DMS79 (cell line): ENCODE measurements at regions not wholly inside any gene's neighbourhood (a gene's known extent, or its start where the extent isn't known, plus 50 kb on each side); places are given as distances from the start of the nearest gene placed in this dataset.
"Not testable (repeated sequence)": the region's sequence is repeated elsewhere in the genome, so short reads cannot be mapped to it uniquely, and the experiment has no call there.

Experiments
- DNase-seq: peaks from one replicate; lab custom pipeline; 2025; lab: John Stamatoyannopoulos, UW

DNA sequence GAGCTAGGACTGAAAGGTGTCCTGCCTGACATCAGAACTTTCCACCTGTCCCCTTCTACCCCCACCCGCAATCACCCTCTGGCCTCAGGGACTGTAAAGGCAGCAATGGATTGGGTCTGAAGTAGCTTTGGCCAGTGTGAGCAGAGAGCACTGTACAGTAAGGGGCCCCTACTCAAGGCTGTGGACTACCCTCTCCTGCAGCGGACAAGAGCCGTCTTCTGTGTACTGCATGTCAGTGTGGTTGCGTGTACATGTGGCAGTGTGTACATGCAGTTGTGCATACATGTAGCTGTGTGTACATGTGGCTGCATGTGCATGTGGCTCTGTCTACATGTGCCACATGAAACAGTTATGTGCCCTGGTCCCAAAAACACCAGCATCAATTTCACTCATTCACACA lies 205.9 kb upstream of the LINGO1 start:
- DNase-seq: no peak

DNA sequence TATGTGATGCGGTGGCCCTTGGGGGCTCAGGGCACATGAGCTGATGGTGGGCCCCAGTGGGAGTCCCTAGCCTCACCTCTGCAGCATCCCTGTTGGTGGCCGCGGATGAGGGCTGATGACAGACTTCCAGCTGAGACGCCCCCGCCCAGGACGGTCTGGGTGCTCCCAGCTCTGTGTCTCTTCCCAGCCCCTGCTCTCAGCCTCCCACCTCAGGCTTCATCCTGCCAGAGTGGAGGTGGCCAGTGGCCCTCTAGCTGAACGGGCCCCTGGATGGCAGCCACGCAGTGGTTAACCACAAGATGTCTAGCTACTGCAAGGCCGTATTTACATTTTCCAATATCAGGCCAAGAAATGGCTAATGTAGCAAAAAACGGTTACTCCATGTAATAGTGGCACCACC lies 205.3 kb upstream of the LINGO1 start:
- no peak for DNase-seq

DNA sequence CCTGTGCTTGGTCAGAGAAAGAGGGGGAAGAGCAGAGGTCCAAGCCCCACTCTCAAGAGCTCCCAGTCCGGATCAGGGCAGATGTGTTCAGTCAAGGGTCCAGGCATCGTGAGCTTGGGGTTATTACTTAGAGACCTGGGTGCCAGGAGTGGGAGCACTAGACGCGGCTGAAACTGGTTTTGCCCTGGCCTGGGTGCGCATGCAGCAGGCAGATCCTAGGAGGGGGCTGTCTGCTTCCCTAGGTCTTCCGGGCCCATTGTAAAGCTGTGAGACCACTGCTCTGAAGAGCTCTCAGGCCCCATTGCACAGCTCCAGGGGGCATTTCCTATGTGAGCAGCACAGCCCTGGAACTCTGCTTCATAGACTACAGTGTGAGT lies 204.9 kb upstream of the LINGO1 start:
- DNase-seq: no peak

DNA sequence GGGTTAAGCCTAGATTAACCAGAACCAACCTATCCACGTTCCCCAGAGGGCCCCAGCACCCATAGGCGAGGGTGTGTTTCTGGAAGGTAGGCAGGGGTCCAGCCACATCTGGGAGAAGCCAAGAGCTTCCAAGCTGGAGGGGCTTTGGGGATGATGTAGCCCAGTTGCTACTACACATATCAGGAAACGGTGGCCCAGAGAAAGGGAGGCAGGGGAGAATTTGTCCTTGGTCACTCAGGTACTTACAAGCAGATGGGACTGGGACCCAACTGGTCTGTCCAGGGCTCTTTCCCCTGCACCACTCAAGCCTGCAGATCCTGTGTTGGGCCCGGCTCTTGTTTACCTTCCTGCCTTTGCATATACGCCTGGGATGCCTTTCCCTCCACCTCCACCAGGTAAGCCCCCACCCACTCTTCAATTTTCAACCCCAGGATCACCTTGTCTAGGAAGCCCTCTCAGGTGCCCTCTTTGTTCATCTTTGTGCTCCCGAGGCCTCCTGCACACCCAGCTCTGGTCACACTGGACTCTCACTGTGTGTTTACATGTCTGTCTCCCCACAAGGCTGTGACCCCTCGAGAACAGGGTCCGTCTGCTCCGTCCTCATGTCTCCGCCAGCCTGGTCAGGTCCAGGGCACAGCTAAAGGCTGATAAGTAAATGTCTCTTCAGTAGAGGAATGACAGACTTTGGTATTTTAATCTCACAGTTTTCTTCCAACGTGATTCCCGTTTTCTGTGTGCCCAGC lies 204.4 kb upstream of the LINGO1 start:
- no peak for DNase-seq

DNA sequence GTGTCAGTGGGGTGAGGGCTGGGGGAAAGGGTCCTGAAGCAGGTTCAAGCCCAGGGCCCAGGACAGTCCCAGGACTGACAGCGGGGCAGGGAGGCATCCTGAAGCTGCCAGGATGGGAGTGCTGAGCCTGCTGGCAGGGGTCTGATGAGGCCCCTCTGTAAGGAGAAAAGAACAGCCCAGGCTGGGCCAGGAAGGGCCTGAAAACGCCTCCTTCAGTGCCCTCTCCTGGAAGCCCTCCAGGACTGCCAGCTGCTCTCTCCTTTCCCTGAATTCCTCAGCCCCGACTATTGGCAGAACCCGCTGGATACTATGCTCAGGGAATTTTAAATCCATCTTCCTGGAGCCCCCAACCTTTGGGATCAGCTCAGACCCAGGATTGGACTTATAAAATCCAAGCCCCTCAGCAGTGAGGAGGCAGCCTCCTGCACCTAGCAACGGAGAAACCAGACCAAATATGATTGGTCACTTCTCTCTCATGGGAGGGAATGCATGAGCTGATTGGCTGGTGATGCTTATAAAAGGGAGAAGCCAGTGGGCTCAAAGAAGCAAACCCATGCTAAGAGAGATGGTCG lies 203.5 kb upstream of the LINGO1 start:
- no peak for DNase-seq

DNA sequence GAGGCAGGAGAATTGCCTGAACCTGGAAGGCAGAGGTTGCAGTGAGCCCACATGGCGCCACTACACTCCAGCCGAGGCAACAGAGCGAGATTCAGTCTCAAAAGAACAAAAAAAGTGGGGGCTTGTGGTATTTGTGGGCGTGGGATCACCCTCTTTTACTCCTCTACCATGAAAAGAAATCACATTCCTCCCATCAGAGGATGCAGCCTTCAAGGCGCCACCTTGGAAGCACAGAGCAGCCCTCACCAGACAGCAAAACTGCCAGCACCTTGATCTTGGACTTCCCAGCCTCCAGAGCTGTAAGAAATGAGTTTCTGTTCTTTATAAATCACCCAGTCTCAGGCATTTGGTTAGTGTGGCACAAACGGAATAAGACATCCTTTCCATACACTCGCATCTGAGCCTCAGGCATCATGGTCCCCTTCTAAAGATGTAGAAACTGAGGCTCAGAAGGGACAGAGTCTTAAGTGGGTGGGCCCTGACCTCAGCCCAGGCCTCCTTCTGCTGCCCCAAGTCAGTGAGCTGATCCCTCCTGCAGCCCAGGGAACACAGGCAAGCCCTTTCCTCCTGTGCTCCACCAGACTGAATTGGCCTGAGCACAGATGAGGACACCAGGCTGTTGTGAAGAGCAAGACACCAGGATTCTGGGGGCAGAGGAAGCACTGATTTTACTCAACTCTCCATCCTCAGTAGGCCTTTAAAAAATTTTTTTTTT lies 201.7 kb upstream of the LINGO1 start:
- DNase-seq: no peak

DNA sequence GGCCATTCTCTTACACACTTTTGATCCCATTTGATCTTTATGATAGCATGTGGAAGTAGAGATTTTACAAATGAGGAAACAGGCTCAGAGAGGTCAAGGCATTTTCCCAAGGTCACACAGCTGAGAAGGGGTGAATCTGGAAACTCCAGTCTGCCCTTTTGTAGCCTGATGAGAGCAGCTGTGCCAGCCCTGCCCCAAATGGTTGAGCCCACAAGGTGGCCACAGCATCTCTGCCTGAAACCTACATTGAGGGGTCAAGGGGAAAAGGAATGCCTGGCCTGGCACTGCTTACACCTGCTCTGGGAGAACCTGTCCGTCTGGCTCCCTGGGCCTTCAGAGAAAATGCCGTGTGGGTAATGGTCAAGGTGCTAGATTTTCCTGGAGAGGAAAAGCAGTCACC lies 200.2 kb upstream of the LINGO1 start:
- no peak for DNase-seq

DNA sequence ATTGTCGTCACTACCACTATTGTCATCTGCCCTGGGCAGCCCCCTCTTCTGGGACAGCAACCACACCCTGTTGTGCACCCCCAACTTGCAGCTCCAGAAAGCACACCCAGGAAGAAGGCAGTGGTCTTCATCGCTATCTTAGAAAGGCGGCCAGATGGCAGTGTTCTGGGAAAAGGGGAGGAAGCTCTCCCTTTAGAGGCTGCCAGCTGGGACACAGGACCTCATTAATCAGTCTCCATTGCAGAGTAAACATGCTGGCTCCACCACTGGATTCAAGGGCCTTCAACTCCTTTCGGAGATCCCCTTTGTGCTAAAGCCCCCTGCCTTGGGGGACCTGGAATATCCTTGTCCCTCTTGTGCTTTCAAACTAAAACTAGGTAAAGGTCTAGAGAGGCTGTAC lies 199.3 kb upstream of the LINGO1 start:
- no peak for DNase-seq

DNA sequence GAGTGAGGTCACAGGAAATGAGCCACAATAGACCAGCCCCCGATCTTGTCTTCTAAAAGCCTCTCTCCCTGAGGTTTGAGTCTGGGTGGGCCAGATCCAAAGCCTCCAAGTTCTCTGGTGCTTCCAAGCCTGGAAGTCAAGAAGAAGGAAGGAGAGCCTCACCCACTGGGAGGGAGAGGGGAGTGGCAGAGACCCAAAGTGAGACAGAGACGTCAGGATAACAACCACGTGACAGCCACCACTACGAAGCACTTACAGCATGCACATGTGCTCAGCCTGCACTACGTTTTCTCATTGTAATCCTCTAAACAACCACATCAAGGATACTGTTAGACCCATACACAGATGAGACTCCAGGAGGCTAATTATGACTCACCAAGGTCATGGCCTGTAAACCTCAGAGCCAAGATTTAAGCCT lies 197.3 kb upstream of the LINGO1 start:
- DNase-seq: no peak

DNA sequence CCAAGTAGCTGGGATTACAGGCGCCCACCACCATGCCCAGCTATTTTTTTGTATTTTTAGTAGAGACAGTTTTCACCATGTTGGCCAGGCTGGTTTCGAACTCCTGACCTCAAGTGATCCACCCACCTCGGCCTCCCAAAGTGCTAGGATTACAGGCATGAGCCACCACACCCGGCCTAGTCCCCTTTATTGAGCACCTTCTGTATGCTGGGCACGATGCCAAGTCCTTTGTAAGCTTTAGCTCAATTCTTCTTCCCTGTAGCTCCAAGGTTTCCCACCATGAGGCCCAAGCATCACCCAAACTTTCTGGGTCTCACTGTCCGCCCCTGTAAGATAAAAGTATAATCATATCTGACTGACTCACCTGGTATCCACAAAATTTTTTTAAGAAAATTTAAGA lies 196.6 kb upstream of the LINGO1 start:
- DNase-seq: not testable (repeated sequence)

DNA sequence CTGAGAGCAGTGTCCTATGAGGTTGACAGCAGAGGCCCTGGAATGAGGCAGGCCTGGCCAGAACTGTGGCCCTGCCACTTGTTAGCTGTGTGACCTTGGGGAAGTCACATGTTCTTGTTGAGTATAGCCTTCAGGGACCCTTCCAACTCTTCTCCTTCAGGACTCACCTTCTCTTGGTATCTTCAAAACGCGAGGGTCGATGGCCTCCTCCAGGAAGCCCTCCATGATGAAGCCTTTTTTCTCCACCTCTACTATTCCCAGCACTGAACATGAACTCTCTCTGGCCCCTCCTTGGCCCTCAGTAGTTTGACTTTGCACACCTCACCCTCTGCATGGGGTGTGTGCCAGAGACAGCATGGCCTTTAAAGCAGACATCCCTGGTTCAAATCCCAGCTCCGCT lies 195.1 kb upstream of the LINGO1 start:
- no peak for DNase-seq

DNA sequence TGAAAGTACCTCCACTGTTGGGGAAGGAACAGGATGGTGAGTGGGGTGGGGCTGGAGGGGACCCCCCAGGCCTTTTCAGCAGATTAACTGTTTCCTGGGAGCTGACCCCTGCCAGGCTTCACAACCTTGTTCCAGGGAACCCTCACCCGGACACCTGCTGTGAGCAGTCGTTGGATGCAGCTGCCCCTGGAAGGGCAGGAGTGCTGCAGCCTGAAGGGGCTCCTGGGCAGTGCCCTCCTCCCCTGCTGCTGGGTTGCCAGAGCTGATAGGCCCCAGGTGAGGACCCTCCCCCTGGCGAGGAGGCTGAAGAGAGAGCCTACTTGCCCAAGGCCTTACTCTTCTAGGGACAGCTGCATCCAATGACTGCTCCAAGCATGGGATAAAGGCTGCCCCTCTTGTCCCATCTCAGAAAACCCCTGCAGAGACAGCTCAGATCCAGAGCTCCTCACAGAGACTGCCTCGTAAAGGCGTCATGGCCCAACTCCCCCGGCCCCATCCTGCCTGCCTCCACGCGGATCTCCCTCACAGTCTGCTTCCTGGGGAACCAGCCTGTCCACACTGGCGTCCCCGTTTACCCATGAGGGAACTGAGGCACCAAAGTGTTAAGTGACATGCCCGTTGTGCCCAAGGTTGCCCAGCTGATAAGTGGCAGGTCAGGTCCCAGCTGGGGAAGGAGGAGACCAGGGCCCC lies 193.4 kb upstream of the LINGO1 start:
- no peak for DNase-seq

DNA sequence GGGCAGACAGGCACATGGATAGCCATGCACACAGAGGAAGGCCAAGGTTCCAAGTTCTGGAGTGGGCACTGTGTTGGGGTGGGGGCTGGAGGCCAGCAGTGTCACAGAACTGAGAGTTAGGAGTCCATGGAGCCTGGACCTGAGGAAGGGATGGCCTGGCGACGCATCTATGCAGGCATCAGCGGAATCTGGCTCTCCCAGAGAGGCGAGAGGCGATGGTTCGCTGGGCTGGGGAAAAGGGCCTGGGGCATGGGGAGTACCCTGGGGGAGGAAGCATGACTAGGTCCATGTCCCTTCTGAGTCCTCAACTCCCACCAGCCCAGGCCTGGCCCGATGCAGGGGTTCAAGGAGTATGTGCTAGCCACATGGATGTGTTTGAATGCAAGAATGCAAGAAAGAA lies 192.8 kb upstream of the LINGO1 start:
- no peak for DNase-seq

DNA sequence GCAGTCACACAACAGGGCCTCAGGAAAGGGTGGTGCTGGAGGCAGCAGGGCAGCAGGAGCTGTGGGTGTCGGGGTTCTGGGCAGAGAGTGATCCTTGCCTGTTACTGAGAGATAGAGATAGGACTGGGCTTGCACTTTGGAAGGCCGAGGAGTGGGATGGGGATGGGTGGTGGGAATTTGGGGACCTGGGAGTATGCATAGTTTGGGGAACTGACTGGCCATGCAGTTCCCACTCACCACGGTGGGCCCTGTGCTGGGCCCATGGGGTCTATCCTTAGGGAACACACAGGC lies 192.5 kb upstream of the LINGO1 start:
- DNase-seq: no peak

DNA sequence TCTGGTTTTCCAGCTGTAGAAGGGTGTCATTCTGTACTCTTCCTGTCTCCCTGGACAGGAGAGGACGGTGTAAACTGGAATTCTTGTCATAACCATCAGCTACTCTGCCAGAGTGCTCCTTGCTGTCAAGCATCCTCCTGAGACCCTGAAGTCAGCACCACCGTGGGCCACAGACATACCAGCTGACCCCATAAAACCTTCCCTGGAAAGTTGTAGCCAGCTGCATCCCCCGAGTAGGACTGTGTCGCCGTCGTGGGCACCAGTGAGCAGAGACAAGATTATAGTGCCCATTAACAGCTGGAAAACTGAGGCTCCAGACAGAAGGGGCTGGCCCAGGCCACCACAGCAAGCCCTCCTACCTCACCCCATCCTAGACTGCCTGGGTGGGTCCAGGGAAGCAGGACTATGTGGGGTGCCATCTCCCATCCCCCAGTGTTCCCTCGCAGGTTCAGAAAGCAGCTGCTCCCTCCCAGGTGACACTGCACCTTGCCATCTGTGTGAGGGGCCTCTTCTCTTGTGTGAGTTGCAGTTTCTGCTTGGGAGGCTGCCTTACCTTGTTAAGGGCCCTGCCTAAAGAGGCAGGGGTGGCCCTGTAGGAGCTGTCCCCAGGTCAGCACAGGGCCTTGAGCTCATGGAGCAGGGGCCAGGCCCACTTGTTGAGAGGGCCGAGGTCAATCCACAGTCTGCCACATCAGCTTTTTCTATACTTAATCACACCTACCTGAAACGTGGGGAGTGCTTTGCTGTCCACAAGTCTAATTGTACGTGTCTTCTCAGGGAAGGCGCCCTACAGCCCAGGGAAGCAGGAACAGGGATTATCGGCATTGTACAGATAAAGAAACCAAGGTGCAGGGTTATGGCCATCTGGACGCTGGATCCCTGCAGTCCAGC lies 191.9 kb upstream of the LINGO1 start:
- no peak for DNase-seq

DNA sequence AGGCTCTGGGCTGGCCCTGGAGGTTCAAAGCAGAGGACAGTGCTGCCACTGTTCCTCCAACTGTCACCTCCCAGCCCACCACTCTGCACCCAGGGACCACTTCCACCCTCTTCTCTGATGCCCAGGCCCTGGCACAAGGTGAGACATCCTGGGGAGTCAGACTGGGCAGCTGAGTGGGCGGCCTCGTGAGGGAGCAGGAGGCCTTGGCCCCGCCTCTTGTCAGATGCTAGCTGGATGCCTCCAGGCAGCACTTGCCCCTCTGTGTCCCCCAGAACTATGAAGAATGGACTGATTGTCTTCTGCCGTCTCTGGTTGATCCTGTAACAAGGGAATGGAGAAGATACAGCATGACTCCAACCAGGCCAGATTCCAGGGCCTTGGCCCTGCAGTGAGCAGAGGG lies 191.0 kb upstream of the LINGO1 start:
- DNase-seq: no peak

DNA sequence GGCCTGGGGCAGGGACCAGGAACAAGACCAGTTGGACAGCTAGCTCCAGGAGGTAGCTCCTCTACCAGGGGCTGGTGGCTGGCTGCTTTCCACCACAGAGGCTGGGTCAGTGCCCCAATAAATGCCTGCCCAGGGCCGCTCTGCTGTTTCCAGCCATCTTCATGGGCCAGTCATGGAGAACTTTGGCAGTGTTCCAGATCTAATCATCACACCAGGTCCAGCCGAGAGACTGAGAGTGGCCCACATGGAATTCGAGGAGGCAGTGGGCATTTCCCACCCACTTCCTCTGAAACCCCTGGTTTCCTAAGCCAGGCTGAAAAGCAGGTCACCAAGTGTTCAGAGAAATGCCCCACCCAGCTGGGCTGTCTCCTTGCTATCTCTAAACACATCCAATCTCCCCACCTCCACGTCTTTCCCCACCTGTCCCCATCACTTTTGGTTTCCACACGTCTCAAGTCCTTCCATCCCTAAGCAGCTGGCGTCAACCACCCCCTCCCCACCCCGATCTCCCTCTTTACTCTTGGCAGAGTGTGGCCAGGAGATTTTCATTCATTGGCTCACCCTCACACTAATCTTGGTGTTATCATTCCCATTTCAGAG lies 190.0 kb upstream of the LINGO1 start:
- no peak for DNase-seq

DNA sequence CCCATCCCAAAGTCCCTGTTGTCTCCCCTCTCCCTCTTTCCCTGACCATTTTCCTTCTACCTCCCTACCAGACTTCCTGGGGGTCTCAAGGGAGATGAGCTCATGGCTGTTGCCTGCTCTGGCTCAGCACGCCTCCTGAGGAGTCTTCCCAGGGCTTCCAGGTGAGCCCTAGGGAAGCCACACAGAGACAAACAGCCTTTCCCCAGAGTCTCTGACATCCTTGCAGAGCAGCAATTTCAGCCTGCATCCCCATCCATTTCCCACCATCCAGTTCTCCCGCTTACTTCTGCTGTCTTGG lies 189.2 kb upstream of the LINGO1 start:
- DNase-seq: no peak

DNA sequence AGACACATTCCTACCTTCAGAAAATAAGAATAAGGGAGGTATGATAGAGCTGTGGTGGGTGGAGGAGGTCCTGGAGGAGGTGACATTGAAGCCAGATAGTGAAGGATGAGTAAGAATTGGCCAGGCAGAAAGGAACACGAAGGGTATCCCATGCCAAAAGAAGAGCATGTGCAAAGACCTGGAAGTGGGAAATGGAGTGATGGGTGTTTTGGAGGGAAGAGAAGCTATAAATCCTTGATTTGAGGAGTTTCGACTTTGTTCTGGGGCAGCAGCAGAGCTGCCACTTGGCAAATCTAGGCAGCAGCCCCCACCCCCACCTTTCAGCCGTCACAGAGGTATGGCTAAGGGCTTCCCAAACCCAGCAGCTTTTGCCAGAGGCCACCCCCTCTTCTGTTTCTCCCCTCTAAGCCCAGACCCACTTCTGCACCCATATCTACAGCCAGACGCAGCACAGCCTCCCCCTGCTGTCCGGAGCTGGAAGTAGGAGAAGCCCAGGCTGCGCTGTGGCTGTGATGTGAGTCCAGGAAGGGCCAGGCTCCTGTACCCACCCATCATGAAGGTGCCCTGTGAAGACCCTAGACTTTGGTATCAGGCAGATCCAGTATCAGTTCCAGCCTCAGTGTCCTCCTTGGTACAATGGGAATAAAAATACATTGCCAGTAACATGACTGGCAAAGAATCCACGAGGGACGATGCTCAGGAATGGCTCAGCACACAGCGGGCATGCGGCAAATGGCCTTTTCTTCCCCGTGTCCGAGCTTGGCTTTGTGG lies 188.7 kb upstream of the LINGO1 start:
- no peak for DNase-seq

DNA sequence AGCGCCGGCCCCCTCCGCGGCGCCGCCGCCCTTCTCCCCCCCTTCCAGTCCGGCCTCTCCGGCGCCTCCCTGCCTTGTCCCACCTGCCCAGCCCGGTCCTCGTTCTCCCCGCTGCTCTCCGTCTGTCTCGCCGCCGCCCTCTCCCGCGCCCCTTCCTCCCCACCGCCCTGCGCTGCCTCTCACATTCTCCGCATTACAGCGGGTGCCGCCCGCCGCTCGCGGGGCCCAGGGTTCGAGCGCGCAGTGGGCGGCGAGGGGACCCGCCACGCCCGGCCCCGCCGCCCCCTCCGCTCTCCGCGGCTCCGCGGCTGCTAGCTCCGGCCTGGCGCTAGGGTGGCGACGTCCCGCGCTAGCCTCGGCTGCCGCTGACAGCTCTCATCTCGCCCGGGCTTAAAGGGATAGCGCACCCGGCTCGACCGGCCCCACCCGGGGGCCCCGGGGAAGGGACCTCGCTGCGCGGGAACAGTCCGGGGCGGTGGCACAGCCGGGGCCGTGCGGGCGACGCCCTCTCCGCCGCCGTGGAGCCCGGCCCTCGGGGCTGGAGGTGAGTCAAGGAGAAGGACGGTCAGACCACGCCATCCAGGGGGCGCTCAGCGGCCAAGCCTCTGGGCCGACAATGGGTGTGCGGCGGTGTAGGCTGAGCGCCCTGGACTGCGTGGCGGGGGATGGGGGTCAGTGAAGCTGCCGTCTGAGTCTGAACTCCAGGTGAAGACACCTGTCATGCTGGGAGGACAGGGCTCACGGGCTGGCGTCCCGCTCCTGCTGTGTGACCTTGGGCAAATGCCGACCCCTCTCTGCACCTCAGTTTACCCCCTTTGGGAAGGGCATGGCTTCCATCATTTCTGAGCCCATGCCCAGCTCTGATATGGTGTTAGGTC lies 187.4 kb upstream of the LINGO1 start:
- DNase-seq: no peak
